C4-2B (cell line): ENCODE measurements at regions not wholly inside any gene's neighbourhood (a gene's known extent, or its start where the extent isn't known, plus 50 kb on each side); places are given as distances from the start of the nearest gene placed in this dataset.

Source experiments
- CTCF ChIP-seq: fragments of 450-650 bp; conservative IDR thresholded peaks from 2 replicates; pipeline ENCODE4 v1.5.1; 2017; ENCODE audit warnings: mild to moderate bottlenecking
- ZFX ChIP-seq: fragments of 450-650 bp; IDR thresholded peaks from 2 replicates; pipeline ENCODE4 v1.6.1; 2017

GRCh38 chr6:149201068-149201655 is 116.3 kb upstream of the TAB2 start:
- TF ChIP-seq CTCF: no peak
- no peak for TF ChIP-seq ZFX
